ENCODE measurements at regions not wholly inside any gene's neighbourhood (a gene's known extent, or its start where the extent isn't known, plus 50 kb on each side); places are given as distances from the start of the nearest gene placed in this dataset.

DNA sequence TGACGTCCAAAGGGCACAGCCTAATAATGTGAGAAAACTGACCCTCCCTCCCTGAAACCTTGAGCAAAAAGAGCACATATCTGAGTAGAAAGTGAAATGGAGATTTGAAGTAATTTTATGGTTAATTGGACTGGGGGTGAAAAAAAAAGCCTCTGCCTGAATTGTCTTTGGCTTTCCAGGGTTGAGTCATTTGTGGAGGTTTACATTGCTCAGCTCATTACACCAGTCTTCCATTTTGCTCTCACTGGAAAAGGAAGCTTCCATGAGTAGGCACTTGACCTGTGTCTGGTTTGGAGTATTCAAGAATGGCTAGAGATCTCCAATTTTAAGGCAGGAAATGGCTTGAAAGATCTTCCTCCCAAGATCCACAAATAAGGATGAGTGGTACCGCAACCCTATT is 273.9 kb downstream of the PDCD6IP start:
- DNase-seq = no peak
- POLR2A ChIA-PET (ENCODE audit: unreplicated experiment) = no interaction called here
- TF ChIP-seq EZH2 (IDR thresholded peaks at IDR 0.05; ENCODE audit: low read depth) (no peak), CTCF (conservative IDR thresholded peaks at IDR 0.05) (no peak)
- no peak overlapping the region for H2AFZ ChIP-seq
- no peak overlapping the region for H3K27ac ChIP-seq
- no peaks in the 10 kb centered on the region for H3K9me3 ChIP-seq (ENCODE audit: insufficient read depth, low read depth)
- no peak overlapping the region for H3K4me3 ChIP-seq
- no TSS peak for BruUV-seq (replicated peaks)
- no peaks in the 10 kb centered on the region for H3K9me2 ChIP-seq (ENCODE audit: insufficient read depth)
- no peaks in the 10 kb centered on the region for H3K79me2 ChIP-seq (ENCODE audit: low read depth)
- H4K20me1 ChIP-seq (ENCODE audit: insufficient read depth) = no peaks in the 10 kb centered on the region
- CTCF ChIA-PET = no interaction called here
- intact Hi-C loops (cut with micrococcal nuclease; ENCODE audit: unreplicated experiment) = no loop called here
- H3K27me3 ChIP-seq (ENCODE audit: insufficient read depth, low read depth) = peaks cover 7% of the 10 kb centered on the region; the same call in 1 of the 2 replicates
- H3F3A ChIP-seq (ENCODE audit: insufficient read depth, low read depth) = no peaks in the 10 kb centered on the region
- H3K4me2 ChIP-seq = no peak overlapping the region
- no peaks in the 10 kb centered on the region for H3K36me3 ChIP-seq (ENCODE audit: low read depth)
- no peaks in the 10 kb centered on the region for H3K4me1 ChIP-seq (replicated peaks; ENCODE audit: insufficient read depth)

DNA sequence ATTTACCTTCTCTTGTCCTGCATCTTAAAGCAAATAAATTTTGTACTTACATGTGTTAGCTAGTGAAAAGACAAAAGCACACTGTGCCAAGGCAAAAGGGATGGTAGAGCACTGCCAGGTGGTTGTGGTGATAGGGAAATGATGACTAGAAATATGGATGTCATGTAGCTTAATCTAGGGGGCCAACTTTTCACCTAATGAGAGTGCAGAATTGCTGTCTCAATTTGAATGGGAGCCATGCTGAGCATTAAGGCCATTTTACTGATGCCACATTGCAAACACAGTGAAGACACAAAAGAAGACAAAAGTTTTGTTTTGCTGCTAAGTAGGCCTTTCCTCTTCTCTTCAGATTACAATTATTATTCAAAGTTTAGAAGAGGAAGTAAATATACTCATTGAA is 274.7 kb downstream of the PDCD6IP start:
- Histone ChIP-seq H2AFZ (no peak overlapping the region), H3K27me3 (ENCODE audit: insufficient read depth, low read depth) (peaks cover 9% of the 10 kb centered on the region; the same call in 1 of the 2 replicates), H3K79me2 (ENCODE audit: low read depth) (no peaks in the 10 kb centered on the region), H3K27ac (no peak overlapping the region), H3K9me3 (ENCODE audit: insufficient read depth, low read depth) (no peaks in the 10 kb centered on the region), H4K20me1 (ENCODE audit: insufficient read depth) (no peaks in the 10 kb centered on the region), H3K9me2 (ENCODE audit: insufficient read depth) (no peaks in the 10 kb centered on the region), H3K4me2 (no peak overlapping the region), H3K4me1 (replicated peaks; ENCODE audit: insufficient read depth) (no peaks in the 10 kb centered on the region), H3K36me3 (ENCODE audit: low read depth) (no peaks in the 10 kb centered on the region), H3F3A (ENCODE audit: insufficient read depth, low read depth) (no peaks in the 10 kb centered on the region), H3K4me3 (no peak overlapping the region)
- DNase-seq = no peak
- ChIA-PET CTCF (no interaction called here), POLR2A (ENCODE audit: unreplicated experiment) (no interaction called here)
- no peak for TF ChIP-seq CTCF (conservative IDR thresholded peaks at IDR 0.05)
- TF ChIP-seq EZH2 (IDR thresholded peaks at IDR 0.05; ENCODE audit: low read depth) = no peak
- intact Hi-C loops (cut with micrococcal nuclease; ENCODE audit: unreplicated experiment) = no loop called here
- BruUV-seq (replicated peaks) = no TSS peak

DNA sequence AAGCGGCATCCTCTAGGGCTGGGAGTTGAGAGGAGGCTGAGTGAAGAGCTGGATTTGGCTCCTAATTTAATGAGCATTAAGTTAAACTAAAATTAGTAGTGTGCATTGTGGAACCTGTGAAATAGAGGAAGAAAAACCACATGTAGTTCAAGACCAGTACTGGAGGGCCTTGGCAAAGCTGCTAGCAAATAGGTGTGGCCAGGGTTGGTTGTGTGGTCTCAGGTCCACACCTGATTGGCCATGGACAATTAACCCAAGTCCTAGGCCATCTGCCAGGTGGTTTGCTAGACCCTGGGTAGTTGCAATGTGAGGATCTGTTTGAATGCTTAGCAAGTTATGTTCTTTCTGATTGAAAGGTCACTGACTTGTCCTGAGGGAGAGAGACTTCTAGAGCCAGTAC is 275.5 kb downstream of the PDCD6IP start:
- Histone ChIP-seq H2AFZ (no peak overlapping the region), H3K4me1 (replicated peaks; ENCODE audit: insufficient read depth) (no peaks in the 10 kb centered on the region), H3K27ac (no peak overlapping the region), H3K79me2 (ENCODE audit: low read depth) (no peaks in the 10 kb centered on the region), H4K20me1 (ENCODE audit: insufficient read depth) (no peaks in the 10 kb centered on the region), H3K4me2 (no peak overlapping the region), H3K27me3 (ENCODE audit: insufficient read depth, low read depth) (peaks cover 9% of the 10 kb centered on the region; the same call in 1 of the 2 replicates), H3K9me2 (ENCODE audit: insufficient read depth) (no peaks in the 10 kb centered on the region), H3F3A (ENCODE audit: insufficient read depth, low read depth) (no peaks in the 10 kb centered on the region), H3K4me3 (no peak overlapping the region), H3K9me3 (ENCODE audit: insufficient read depth, low read depth) (no peaks in the 10 kb centered on the region), H3K36me3 (ENCODE audit: low read depth) (no peaks in the 10 kb centered on the region)
- TF ChIP-seq CTCF (conservative IDR thresholded peaks at IDR 0.05) (no peak), EZH2 (IDR thresholded peaks at IDR 0.05; ENCODE audit: low read depth) (no peak)
- BruUV-seq (replicated peaks) = no TSS peak
- no peak for DNase-seq
- intact Hi-C loops (cut with micrococcal nuclease; ENCODE audit: unreplicated experiment) = no loop called here
- ChIA-PET POLR2A (ENCODE audit: unreplicated experiment) (no interaction called here), CTCF (no interaction called here)
